ENCODE measurements at regions not wholly inside any gene's neighbourhood (a gene's known extent, or its start where the extent isn't known, plus 50 kb on each side); places are given as distances from the start of the nearest gene placed in this dataset.
"Not testable (repeated sequence)": the region's sequence is repeated elsewhere in the genome, so short reads cannot be mapped to it uniquely, and the experiment has no call there.

DNA sequence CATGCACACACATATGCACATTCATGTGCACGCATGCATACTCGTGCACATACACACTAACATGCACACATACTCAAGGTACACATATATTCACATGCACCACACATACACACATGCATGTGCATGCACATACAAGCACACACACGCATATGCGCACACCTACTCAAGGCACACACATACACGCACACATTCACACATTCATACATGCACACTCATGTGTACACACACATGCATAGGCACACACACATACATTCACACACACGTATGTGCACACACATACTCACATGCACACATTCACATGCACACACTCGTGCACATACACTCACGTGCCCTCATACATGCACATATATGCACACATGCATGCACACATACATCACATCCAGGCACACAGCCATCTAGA lies 489.0 kb downstream of the MN1 start:
- ATAC-seq (replicated peaks) (no peak), DNase-seq (no peak)
- H3K4me1 Mint-ChIP-seq = no peaks in the 10 kb centered on the region
- no peaks in the 10 kb centered on the region for H3K36me3 Mint-ChIP-seq
- peaks cover 22 to 27% of the 10 kb centered on the region in 2 donors for H3K27me3 Mint-ChIP-seq
- H3K4me3 Mint-ChIP-seq = no peak overlapping the region
- peaks cover 1 to 5% of the 10 kb centered on the region in 2 donors for H3K9me3 Mint-ChIP-seq
- H3K27ac Mint-ChIP-seq = no peak overlapping the region

DNA sequence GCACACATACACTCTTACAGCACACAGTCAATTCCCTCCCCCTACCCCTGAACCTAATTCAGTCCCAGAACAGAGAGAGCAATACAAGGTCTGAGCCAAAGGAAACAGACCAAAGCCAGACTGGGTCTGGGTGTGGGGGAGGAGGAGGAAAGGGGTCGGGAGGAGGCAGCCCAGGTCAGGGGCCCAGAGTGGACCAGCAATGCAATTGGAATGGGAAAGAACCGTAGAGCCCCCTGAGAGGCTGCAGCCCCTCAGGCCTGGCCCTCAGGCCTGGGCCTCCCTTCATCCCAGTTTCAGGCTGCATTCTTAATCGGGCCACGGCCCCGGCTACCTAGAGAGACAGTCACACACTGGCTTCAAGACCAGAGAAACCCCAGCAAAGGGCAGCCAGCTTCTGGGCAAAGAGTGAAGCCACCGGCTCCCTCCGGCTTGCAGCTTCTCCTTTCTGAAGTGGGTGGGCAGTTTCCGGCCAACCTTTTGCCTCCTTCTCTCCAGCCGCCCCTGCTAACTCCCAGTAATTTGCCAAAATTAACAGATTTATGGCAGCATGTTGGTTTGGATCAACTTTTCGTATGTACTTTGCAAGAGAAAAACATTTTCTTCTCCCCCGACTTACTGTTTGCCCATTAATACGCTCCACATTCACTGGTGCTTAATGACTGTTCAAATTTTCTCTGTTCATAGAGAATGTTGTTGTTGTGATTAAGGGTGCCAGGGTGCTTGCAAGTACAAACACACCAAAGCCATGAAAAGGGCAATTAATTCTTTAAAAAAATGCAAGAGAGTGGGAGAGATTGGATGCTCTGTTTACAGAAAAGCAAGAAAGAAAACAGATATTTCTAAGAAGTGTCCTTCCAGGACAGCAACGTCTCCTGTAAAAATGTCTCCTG lies 488.3 kb downstream of the MN1 start:
- Mint-ChIP-seq H3K9me3 (peaks cover under 1 to 5% of the 10 kb centered on the region in 2 donors), H3K4me3 (no peak overlapping the region), H3K27ac (no peak overlapping the region), H3K27me3 (peaks cover 22 to 27% of the 10 kb centered on the region in 2 donors), H3K4me1 (peaks cover 0 to 2% of the 10 kb centered on the region in 2 donors), H3K36me3 (no peaks in the 10 kb centered on the region)
- DNase-seq = no peak
- ATAC-seq (replicated peaks) = no peak

- H3K4me1 Mint-ChIP-seq = peaks cover 0 to 2% of the 10 kb centered on the region in 2 donors
- peaks cover 16 to 21% of the 10 kb centered on the region in 2 donors for H3K27me3 Mint-ChIP-seq
- no peak overlapping the region for H3K4me3 Mint-ChIP-seq
- H3K9me3 Mint-ChIP-seq = peaks cover 3 to 4% of the 10 kb centered on the region in 2 donors
- DNase-seq (no peak), ATAC-seq (replicated peaks) (no peak)
- H3K36me3 Mint-ChIP-seq = no peaks in the 10 kb centered on the region
- H3K27ac Mint-ChIP-seq = no peak overlapping the region
These were observed 487.2 kb downstream of the MN1 start for GRCh38 chr22:27314276-27314807.

GRCh38 chr22:27315833-27316232 lies 485.7 kb downstream of the MN1 start:
- Mint-ChIP-seq H3K9me3 (peaks cover 3 to 7% of the 10 kb centered on the region in 2 donors), H3K36me3 (no peaks in the 10 kb centered on the region), H3K4me1 (peaks cover 0 to 2% of the 10 kb centered on the region in 2 donors), H3K27ac (no peak overlapping the region), H3K4me3 (no peak overlapping the region), H3K27me3 (peaks cover 13 to 20% of the 10 kb centered on the region in 2 donors)
- DNase-seq (no peak), ATAC-seq (replicated peaks) (no peak)

GRCh38 chr22:27317096-27317495 lies 484.5 kb downstream of the MN1 start:
- peaks cover 5 to 7% of the 10 kb centered on the region in 2 donors for H3K9me3 Mint-ChIP-seq
- ATAC-seq (replicated peaks) (no peak), DNase-seq (no peak)
- no peak overlapping the region for H3K4me3 Mint-ChIP-seq
- no peak overlapping the region for H3K27ac Mint-ChIP-seq
- H3K4me1 Mint-ChIP-seq = peaks cover 0 to 2% of the 10 kb centered on the region in 2 donors
- H3K36me3 Mint-ChIP-seq = no peaks in the 10 kb centered on the region
- H3K27me3 Mint-ChIP-seq = peaks cover 16 to 22% of the 10 kb centered on the region in 2 donors

- peaks cover 7% of the 10 kb centered on the region in 2 donors for H3K9me3 Mint-ChIP-seq
- ATAC-seq (replicated peaks) = no peak
- no peak overlapping the region for H3K4me3 Mint-ChIP-seq
- H3K27ac Mint-ChIP-seq = no peak overlapping the region
- no peak for DNase-seq
- peaks cover 0 to 2% of the 10 kb centered on the region in 2 donors for H3K4me1 Mint-ChIP-seq
- peaks cover 24 to 28% of the 10 kb centered on the region in 2 donors for H3K27me3 Mint-ChIP-seq
- H3K36me3 Mint-ChIP-seq = no peaks in the 10 kb centered on the region
These were observed 483.6 kb downstream of the MN1 start for GRCh38 chr22:27317971-27318428.

DNA sequence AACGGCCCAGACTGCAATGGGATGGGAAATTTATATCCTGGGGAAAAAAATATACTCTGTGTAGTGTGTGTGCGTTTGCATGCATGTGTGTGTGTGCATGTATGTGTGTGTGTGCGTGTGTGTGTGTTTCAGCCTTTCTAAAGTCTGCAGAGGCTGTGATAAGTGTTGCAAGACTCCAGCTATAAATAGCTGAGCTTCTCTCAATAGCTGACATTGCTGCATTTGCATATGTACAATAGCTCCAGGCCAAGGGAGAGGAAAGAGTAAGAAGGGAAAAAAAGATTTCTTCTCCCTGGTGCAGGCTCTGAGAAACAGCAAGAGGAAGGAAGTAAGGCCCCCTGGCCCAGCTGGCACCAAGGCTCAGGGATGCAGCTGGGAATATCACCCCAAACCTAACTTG lies 483.0 kb downstream of the MN1 start:
- H3K4me3 Mint-ChIP-seq = no peak overlapping the region
- no peak overlapping the region for H3K27ac Mint-ChIP-seq
- H3K36me3 Mint-ChIP-seq = no peaks in the 10 kb centered on the region
- peaks cover 7% of the 10 kb centered on the region in 2 donors for H3K9me3 Mint-ChIP-seq
- H3K4me1 Mint-ChIP-seq = peaks cover 0 to 2% of the 10 kb centered on the region in 2 donors
- no peak for ATAC-seq (replicated peaks)
- no peak for DNase-seq
- peaks cover 24 to 28% of the 10 kb centered on the region in 2 donors for H3K27me3 Mint-ChIP-seq

- H3K27me3 Mint-ChIP-seq = peaks cover 27 to 37% of the 10 kb centered on the region in 2 donors
- H3K27ac Mint-ChIP-seq = no peak overlapping the region
- H3K4me3 Mint-ChIP-seq = no peak overlapping the region
- no peaks in the 10 kb centered on the region for H3K36me3 Mint-ChIP-seq
- DNase-seq (no peak), ATAC-seq (replicated peaks) (no peak)
- H3K4me1 Mint-ChIP-seq = no peaks in the 10 kb centered on the region
- peaks cover 9 to 11% of the 10 kb centered on the region in 2 donors for H3K9me3 Mint-ChIP-seq
These were observed 477.9 kb downstream of the MN1 start for GRCh38 chr22:27323661-27324060.

DNA sequence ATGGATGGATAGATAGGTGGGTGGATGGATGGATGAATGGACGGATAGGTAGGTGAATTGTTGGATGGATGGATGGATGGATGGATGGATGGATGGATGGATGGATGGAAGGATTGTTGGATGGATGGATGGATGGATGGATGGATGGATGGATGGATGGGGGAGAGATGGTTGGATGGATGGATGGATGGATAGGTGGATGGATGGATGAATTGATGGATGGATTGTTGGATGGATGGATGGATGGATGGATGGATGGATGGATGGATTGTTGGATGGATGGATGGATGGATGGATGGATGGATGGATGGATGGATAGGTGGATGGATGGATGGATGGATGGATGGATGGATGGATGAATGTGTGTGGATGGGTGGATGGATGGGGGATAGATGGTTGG lies 476.6 kb downstream of the MN1 start:
- not testable (repeated sequence) for ATAC-seq (replicated peaks); H3K9me3 Mint-ChIP-seq; H3K4me1 Mint-ChIP-seq; H3K4me3 Mint-ChIP-seq; H3K36me3 Mint-ChIP-seq; DNase-seq; H3K27ac Mint-ChIP-seq
- peaks cover 27 to 39% of the 10 kb centered on the region in 2 donors for H3K27me3 Mint-ChIP-seq

GRCh38 chr22:27327497-27327896 lies 474.1 kb downstream of the MN1 start:
- no peak for ATAC-seq (replicated peaks)
- H3K36me3 Mint-ChIP-seq = no peaks in the 10 kb centered on the region
- H3K9me3 Mint-ChIP-seq = peaks cover 4% of the 10 kb centered on the region in 2 donors
- no peak overlapping the region for H3K27ac Mint-ChIP-seq
- DNase-seq = no peak
- no peak overlapping the region for H3K4me3 Mint-ChIP-seq
- H3K4me1 Mint-ChIP-seq = no peaks in the 10 kb centered on the region
- H3K27me3 Mint-ChIP-seq = peaks cover 23 to 50% of the 10 kb centered on the region in 2 donors

DNA sequence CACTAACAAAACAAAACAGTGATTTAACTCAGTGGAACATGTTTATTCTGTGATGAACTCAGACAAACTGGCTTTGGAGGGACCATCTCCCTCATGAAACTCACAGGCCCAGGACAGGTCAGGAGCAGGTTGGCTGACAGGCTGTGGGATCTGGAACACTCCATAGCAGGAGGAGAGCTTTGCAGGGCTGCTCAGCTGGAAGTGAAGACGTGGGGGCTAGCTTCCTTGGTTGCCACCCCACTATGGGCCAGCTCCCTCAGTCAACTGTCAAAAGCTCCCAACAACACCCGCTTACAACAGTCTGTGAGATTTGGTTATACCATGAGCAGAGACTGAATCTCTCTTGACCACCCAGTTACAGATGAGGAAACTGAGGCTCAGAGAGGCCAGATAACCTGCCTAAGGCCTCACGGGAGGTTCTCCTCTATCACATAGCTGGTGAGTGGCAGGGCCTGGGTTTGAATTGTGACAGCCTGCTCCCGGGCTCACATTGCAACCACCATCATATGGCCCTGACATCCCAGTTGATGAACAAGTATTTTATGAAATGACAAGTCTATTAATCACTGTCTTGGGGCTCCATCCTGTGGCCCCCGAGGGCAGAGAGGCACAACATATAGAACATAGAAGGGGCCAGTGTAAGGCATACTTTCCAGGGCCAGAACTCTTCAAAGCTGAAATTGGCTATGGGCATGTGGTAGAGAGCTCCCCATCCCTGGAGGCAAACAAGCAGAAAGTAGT lies 473.4 kb downstream of the MN1 start:
- Mint-ChIP-seq H3K9me3 (peaks cover 4% of the 10 kb centered on the region in 2 donors), H3K4me1 (no peaks in the 10 kb centered on the region), H3K27me3 (peaks cover 24 to 50% of the 10 kb centered on the region in 2 donors), H3K36me3 (no peaks in the 10 kb centered on the region), H3K4me3 (no peak overlapping the region), H3K27ac (no peak overlapping the region)
- DNase-seq (no peak), ATAC-seq (replicated peaks) (no peak)

DNA sequence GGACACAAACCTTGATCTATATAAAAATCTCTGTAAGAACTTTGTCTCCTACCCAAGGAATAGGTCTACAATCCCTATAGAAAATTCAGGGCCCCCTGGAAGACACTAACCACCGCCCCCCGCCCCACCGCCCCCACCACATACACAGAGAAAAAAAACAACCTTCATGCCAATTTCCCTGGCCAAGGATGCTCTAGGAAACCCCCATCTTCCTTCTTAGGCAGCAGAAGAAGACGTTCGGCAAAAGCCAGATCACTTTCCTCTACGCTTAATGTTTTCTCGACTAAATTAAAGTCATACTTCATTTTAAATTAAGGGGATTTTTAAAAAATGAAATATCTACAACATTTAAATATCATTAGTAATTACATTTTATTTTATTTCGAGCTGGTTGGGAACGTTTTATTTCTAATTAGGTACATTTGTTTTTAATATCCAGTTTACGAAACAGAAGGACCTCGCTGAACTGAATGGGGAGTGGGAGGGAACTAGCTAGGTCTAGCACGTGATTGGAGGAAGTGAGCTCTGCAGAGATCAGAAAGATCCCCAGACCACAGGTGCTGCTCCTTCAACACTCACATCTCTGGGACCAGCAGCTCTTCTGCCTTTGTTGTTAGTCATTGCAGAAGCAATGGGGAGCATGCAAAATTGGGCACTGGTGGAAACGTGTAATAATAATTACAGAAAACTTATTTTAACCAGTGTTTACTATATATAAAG lies 472.3 kb downstream of the MN1 start:
- ATAC-seq (replicated peaks) (peak; percentile 46 to 68), DNase-seq (no peak)
- Mint-ChIP-seq H3K27ac (no peak overlapping the region), H3K27me3 (peaks cover 24 to 47% of the 10 kb centered on the region in 2 donors), H3K4me1 (no peaks in the 10 kb centered on the region), H3K9me3 (peaks cover 4% of the 10 kb centered on the region in 2 donors), H3K4me3 (no peak overlapping the region), H3K36me3 (no peaks in the 10 kb centered on the region)

- peaks cover 2 to 3% of the 10 kb centered on the region in 2 donors for H3K9me3 Mint-ChIP-seq
- no peak overlapping the region for H3K4me3 Mint-ChIP-seq
- ATAC-seq (replicated peaks) = no peak
- no peak overlapping the region for H3K27ac Mint-ChIP-seq
- H3K36me3 Mint-ChIP-seq = no peaks in the 10 kb centered on the region
- no peaks in the 10 kb centered on the region for H3K4me1 Mint-ChIP-seq
- DNase-seq = no peak
- peaks cover 25 to 41% of the 10 kb centered on the region in 2 donors for H3K27me3 Mint-ChIP-seq
These were observed 471.4 kb downstream of the MN1 start for GRCh38 chr22:27329966-27330645.

Data from stimulated activated naive B cell treated with anti-CD40 and anti-IgM and Interleukin-4, amounts not matched to agents 10 μg/mL and 1 μg/mL and 100 μg/mL, for 72 hours (primary cell).